ENCODE measurements at regions not wholly inside any gene's neighbourhood (a gene's known extent, or its start where the extent isn't known, plus 50 kb on each side); places are given as distances from the start of the nearest gene placed in this dataset.

DNA sequence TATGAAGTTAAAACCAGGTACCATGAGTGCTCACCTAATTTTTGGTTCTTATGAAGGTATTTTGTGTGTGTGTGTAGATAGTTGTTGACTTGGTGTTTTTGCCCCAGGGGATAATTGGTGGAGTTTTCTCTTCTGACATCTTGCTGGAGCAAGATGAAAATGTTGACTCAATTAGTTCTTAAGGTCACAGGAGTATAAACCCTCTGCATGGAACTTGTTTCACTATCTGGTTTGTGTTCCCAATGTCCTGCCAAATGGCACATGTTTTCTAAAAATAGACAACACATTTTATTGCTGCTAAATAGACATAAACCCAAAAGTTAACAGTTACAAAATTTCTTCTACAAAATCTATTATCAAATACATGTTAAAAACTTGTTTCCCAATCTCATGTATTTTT is 180.9 kb downstream of the FAM170A start:
- TF ChIP-seq, protein P1, sequence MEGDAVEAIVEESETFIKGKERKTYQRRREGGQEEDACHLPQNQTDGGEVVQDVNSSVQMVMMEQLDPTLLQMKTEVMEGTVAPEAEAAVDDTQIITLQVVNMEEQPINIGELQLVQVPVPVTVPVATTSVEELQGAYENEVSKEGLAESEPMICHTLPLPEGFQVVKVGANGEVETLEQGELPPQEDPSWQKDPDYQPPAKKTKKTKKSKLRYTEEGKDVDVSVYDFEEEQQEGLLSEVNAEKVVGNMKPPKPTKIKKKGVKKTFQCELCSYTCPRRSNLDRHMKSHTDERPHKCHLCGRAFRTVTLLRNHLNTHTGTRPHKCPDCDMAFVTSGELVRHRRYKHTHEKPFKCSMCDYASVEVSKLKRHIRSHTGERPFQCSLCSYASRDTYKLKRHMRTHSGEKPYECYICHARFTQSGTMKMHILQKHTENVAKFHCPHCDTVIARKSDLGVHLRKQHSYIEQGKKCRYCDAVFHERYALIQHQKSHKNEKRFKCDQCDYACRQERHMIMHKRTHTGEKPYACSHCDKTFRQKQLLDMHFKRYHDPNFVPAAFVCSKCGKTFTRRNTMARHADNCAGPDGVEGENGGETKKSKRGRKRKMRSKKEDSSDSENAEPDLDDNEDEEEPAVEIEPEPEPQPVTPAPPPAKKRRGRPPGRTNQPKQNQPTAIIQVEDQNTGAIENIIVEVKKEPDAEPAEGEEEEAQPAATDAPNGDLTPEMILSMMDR (IDR thresholded peaks at IDR 0.05; ENCODE audit: borderline replicate concordance, control extremely low read depth, extremely low read depth, insufficient read depth, missing control alignments), result no peak
- in situ Hi-C loops (cut with MboI; ENCODE audit: low sequenced_read_pairs, unreplicated experiment), result no loop called here
- DNase-seq (ENCODE audit: low spot score), result no peak

DNA sequence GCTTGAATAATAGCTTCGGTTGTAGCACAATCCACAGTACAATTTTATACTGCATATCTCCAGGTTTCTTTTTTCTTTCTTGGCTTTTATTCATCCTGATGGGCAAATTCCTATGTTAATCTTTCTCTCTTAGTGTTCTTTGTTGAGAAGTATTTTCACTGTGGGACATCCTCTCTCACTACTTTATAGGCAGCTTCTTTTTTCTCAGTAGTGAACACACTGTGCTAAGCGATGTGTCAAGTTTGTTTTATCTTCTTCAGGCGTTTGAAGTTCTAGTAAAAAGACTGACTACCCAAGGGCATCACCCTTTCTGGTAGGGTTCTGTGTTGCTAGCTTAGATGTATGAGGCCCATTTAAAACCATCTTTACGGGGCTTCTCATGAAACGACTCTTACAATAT is 182.1 kb downstream of the FAM170A start:
- in situ Hi-C loops (cut with MboI; ENCODE audit: low sequenced_read_pairs, unreplicated experiment), result no loop called here
- TF ChIP-seq, protein P1 (IDR thresholded peaks at IDR 0.05; ENCODE audit: borderline replicate concordance, control extremely low read depth, extremely low read depth, insufficient read depth, missing control alignments), result no peak
- DNase-seq (ENCODE audit: low spot score), result no peak

- in situ Hi-C loops (cut with MboI; ENCODE audit: low sequenced_read_pairs, unreplicated experiment), result no loop called here
- DNase-seq (ENCODE audit: low spot score), result no peak
- TF ChIP-seq, protein P1 (IDR thresholded peaks at IDR 0.05; ENCODE audit: borderline replicate concordance, control extremely low read depth, extremely low read depth, insufficient read depth, missing control alignments), result no peak
Measured at GRCh38 chr5:119814655-119815054, 185.3 kb downstream of the FAM170A start.

DNA sequence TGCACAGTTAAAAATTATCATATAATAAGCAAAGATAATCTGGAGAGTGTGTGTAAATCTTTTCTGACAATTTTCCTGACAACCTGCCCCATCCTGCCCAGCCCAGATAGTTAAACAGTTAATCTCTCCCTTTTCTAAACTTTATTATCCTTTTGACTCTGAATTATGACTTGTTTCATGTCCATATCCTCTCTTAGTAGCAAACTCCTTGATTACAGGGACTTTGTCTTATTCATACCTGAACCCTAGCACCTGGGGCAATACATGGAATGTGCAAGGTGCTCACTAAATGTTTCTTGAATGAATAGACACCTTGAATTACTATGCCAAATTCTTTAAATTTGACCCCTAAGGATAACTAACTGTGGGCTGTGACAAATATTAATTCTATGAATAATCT is 186.7 kb downstream of the FAM170A start:
- in situ Hi-C loops (cut with MboI; ENCODE audit: low sequenced_read_pairs, unreplicated experiment), result no loop called here
- no peak for DNase-seq (ENCODE audit: low spot score)
- TF ChIP-seq, protein P1 (IDR thresholded peaks at IDR 0.05; ENCODE audit: borderline replicate concordance, control extremely low read depth, extremely low read depth, insufficient read depth, missing control alignments), result no peak

DNA sequence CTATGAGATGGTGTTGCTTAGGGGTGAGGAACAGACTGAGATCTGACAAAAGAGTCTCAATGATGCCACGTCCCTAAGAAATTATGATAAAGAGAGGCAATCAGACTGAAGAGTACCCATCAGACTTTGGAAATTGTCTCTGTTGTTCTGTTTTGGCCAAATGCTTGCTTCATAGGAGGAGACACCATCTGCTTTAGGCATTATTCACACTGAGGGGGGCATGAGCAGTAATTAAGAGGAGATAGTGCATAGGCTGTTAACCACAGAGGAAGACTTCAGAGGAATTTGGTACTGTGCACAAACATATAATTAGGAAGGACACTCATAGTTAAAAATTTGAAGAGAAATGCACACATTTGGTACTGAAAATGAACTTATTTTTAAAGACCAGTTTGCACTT is 190.7 kb downstream of the FAM170A start:
- in situ Hi-C loops (cut with MboI; ENCODE audit: low sequenced_read_pairs, unreplicated experiment), result no loop called here
- TF ChIP-seq, protein P1 (IDR thresholded peaks at IDR 0.05; ENCODE audit: borderline replicate concordance, control extremely low read depth, extremely low read depth, insufficient read depth, missing control alignments), result no peak

DNA sequence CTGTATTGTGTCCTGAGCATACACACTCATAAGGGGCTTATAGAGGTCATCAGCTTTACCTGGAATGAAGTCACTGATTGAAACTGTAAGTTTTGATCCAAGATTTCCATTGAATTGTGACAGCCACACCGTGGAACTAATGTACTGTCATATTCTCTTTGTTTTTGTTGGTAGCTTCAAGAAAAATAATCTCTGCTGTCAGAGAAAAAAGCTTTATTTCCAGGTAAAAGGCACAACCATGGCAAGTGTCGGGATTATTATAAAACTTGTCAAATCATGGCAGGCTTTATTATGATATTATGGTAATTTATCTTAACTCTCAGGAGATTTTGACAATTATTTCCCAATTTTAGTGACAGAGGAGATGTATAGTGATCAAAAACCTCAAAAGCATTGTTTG is 191.2 kb downstream of the FAM170A start:
- in situ Hi-C loops (cut with MboI; ENCODE audit: low sequenced_read_pairs, unreplicated experiment), result no loop called here

More for the DNA sequence above, 190.7 kb downstream of the FAM170A start:
- DNase-seq (ENCODE audit: low spot score), result no peak

More for the DNA sequence above, 191.2 kb downstream of the FAM170A start:
- no peak for DNase-seq (ENCODE audit: low spot score)
- TF ChIP-seq, protein P1 (IDR thresholded peaks at IDR 0.05; ENCODE audit: borderline replicate concordance, control extremely low read depth, extremely low read depth, insufficient read depth, missing control alignments), result no peak

Data from GM13976 (cell line).